GM23338 (cell line): ENCODE measurements at regions not wholly inside any gene's neighbourhood (a gene's known extent, or its start where the extent isn't known, plus 50 kb on each side); places are given as distances from the start of the nearest gene placed in this dataset. TPM values are rescaled to one million over a fixed set of nuclear protein-coding genes. Genes with fewer than 3 reads are reported as not detected.

Experiments
- small RNA-seq: library from RNA; depleted of rRNA; stranded (forward); fragments of <200 nt; gene quantifications from one replicate; pipeline ENCODE3, GENCODE V24; 2014; ENCODE audit warnings: low replicate concordance

Small RNAs in the stretch of these regions (small RNA-seq; reads per million reads assigned to genes)
- not detected for gene AC008834.1
- gene AC074133.1, result not detected
- gene MRPS35P2, result not detected
